ENCODE measurements at regions not wholly inside any gene's neighbourhood (a gene's known extent, or its start where the extent isn't known, plus 50 kb on each side); places are given as distances from the start of the nearest gene placed in this dataset.

DNA sequence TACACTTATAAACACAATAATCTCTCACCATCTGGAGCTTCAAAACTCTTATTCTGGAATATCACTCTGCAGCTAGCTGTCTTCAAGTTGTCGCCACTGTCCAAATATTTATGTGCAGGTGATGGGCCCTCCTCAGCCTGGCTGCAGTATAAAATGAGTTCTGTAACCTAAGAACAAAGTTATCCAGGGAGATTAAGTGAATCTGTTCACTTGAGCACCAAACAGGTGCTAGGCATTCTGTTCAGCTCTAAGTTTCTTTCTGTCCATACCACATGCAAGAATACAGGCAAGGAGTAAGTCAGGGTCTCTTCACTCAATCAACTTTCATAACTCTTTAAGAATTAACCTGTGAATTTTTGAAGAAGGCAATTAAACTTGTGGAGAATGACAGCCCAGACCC lies 344.1 kb downstream of the PLK2 start:
- no peak for TF ChIP-seq FOXA1 (IDR thresholded peaks at IDR 0.05)
- TF ChIP-seq, protein P1, sequence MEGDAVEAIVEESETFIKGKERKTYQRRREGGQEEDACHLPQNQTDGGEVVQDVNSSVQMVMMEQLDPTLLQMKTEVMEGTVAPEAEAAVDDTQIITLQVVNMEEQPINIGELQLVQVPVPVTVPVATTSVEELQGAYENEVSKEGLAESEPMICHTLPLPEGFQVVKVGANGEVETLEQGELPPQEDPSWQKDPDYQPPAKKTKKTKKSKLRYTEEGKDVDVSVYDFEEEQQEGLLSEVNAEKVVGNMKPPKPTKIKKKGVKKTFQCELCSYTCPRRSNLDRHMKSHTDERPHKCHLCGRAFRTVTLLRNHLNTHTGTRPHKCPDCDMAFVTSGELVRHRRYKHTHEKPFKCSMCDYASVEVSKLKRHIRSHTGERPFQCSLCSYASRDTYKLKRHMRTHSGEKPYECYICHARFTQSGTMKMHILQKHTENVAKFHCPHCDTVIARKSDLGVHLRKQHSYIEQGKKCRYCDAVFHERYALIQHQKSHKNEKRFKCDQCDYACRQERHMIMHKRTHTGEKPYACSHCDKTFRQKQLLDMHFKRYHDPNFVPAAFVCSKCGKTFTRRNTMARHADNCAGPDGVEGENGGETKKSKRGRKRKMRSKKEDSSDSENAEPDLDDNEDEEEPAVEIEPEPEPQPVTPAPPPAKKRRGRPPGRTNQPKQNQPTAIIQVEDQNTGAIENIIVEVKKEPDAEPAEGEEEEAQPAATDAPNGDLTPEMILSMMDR (IDR thresholded peaks at IDR 0.05; ENCODE audit: low read depth, low read length, missing input control), result no peak

All from liver (tissue), 2 donors.